Inferior parietal cortex (tissue), 1 donor: ENCODE measurements at regions not wholly inside any gene's neighbourhood (a gene's known extent, or its start where the extent isn't known, plus 50 kb on each side); places are given as distances from the start of the nearest gene placed in this dataset.

Experiments used
- DNase-seq: peaks from one replicate; pipeline ENCODE4 v3.0.0-alpha.2; 2016; ENCODE audit errors: extremely low spot score

- DNase-seq = no peak
These were observed 990.3 kb upstream of the ZNF722 start for GRCh38 chr7:63008366-63008765.

GRCh38 chr7:63009771-63010170 is 988.9 kb upstream of the ZNF722 start:
- DNase-seq = no peak

GRCh38 chr7:63012633-63013183 is 985.9 kb upstream of the ZNF722 start:
- DNase-seq = no peak

- no peak for DNase-seq
These were observed 983.9 kb upstream of the ZNF722 start for GRCh38 chr7:63014792-63015191.

GRCh38 chr7:63023182-63023787 is 975.4 kb upstream of the ZNF722 start:
- DNase-seq = no peak

- DNase-seq = no peak
These were observed 974.2 kb upstream of the ZNF722 start for GRCh38 chr7:63024446-63024845.

- DNase-seq = no peak
These were observed 972.8 kb upstream of the ZNF722 start for GRCh38 chr7:63025815-63026214.

- no peak for DNase-seq
These were observed 971.6 kb upstream of the ZNF722 start for GRCh38 chr7:63027075-63027474.

GRCh38 chr7:63028376-63029206 is 970.1 kb upstream of the ZNF722 start:
- DNase-seq = no peak

- DNase-seq = no peak
These were observed 969.5 kb upstream of the ZNF722 start for GRCh38 chr7:63029207-63029522.

GRCh38 chr7:63030061-63030460 is 968.6 kb upstream of the ZNF722 start:
- no peak for DNase-seq

GRCh38 chr7:63031838-63032436 is 966.7 kb upstream of the ZNF722 start:
- DNase-seq = no peak

GRCh38 chr7:63037242-63037641 is 961.4 kb upstream of the ZNF722 start:
- DNase-seq = no peak

- no peak for DNase-seq
These were observed 959.7 kb upstream of the ZNF722 start for GRCh38 chr7:63038987-63039386.

GRCh38 chr7:63039882-63040281 is 958.8 kb upstream of the ZNF722 start:
- DNase-seq = no peak

GRCh38 chr7:63040336-63040735 is 958.3 kb upstream of the ZNF722 start:
- DNase-seq = no peak

- DNase-seq = no peak
These were observed 957.6 kb upstream of the ZNF722 start for GRCh38 chr7:63040966-63041610.

GRCh38 chr7:63041786-63042185 is 956.9 kb upstream of the ZNF722 start:
- DNase-seq = no peak

- no peak for DNase-seq
These were observed 955.7 kb upstream of the ZNF722 start for GRCh38 chr7:63042730-63043511.

- DNase-seq = no peak
These were observed 954.7 kb upstream of the ZNF722 start for GRCh38 chr7:63043657-63044543.

- no peak for DNase-seq
These were observed 953.9 kb upstream of the ZNF722 start for GRCh38 chr7:63044721-63045120.
